Body of pancreas (tissue), 4 donors: ENCODE measurements at regions not wholly inside any gene's neighbourhood (a gene's known extent, or its start where the extent isn't known, plus 50 kb on each side); places are given as distances from the start of the nearest gene placed in this dataset.
A peak's percentile ranks its signal among the peaks of the same experiment; 100 is the strongest.

Experiments used
- ATAC-seq: fragments of 150-250 bp; one replicate; pipeline ENCODE4 v1.9.1; 2016
- DNase-seq, 4 donors: peaks; one replicate each; pipeline ENCODE4 v3.0.0-alpha.2; 2019
- H3K27ac ChIP-seq, 4 donors: fragments of 200-600 bp; sonication (generic); 1 replicate in 3 of 4; 2 replicates in 1 of 4; pipeline versions ENCODE4 v1.5.1 to v1.6.1; 2016 to 2019; ENCODE audit warnings: mild to moderate bottlenecking in 1 of 4, mixed read lengths in 1 of 4, moderate library complexity in 1 of 4
- H3K27me3 ChIP-seq, 2 donors: fragments of 200-600 bp; sonication (generic); one replicate each; pipeline ENCODE4 v1.6.0; 2016; ENCODE audit warnings: mild to moderate bottlenecking in 1 of 2
- H3K36me3 ChIP-seq, 2 donors: fragments of 200-600 bp; sonication (generic); replicated peaks in 1 of 2; 2 replicates each; pipeline ENCODE4 v1.5.1; 2016; ENCODE audit warnings: low read depth in 2 of 2; ENCODE audit not compliant: insufficient read depth in 1 of 2
- H3K4me1 ChIP-seq: fragments of 200-600 bp; sonication (generic); one replicate; pipeline ENCODE4 v1.6.0; 2016
- H3K4me3 ChIP-seq, 2 donors: fragments of 200-600 bp; sonication (generic); 1 replicate in 1 of 2; 2 replicates in 1 of 2; pipeline ENCODE4 v1.5.1; 2016 to 2019
- H3K9me3 ChIP-seq, 3 donors: fragments of 200-600 bp; sonication (generic); 1 replicate in 2 of 3; 2 replicates in 1 of 3; pipeline ENCODE4 v1.5.1; 2016
- CTCF ChIP-seq, 7 experiments: fragments of 450-650 bp in 4 of 7; fragments of 200-600 bp in 3 of 7; sonication (generic) in 3 of 7; IDR thresholded peaks; one replicate each; pipeline ENCODE4 v1.5.1; 2016 to 2019; ENCODE audit warnings: antibody characterized with exemption in 7 of 7
- POLR2A ChIP-seq, 3 donors: fragments of 450-650 bp; IDR thresholded peaks; one replicate each; pipeline ENCODE4 v1.6.1; 2016; ENCODE audit warnings: antibody characterized with exemption in 3 of 3, mild to moderate bottlenecking in 2 of 3
- WGBS, 2 donors: methylation state at CpG; one replicate each; pipeline ENCODE4 v1.1.5; 2017; 5-methylcytosine and 5-hydroxymethylcytosine counted together
- intact Hi-C: fragments of 100-400 bp; cut with DNase I; formaldehyde crosslinking; loops from one replicate; pipeline ENCODE4 v1.15.1; 2023

DNA sequence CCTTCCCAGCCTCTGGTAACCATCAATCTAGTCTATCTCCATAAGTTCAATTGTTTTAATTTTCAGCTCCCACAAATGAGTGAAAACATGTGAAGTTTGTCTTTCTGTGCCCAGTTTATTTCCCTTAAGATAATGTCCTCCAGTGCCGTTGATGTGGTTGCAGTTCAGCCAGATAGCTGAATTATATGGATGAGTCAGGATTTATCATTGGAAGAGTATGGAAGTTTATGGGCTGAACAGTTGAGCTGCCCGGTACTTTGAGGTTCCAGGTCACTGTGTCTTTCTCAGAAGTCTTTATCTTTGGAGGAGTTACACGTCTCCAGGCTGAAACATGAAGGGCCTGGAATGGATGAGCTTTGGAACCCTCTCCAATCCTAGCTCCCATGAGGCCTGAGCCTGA, 120.1 kb downstream of the ASCL4 start:
- WGBS, 2 donors, result 43 to 53% methylated on average over 3 of the region's 3 CpGs
- ATAC-seq (no peak), DNase-seq (no peak)
- intact Hi-C loops, result no loop called here
- no peaks in the 10 kb centered on the region for H3K27me3 ChIP-seq
- no peak overlapping the region for H3K4me3 ChIP-seq
- no peaks in the 10 kb centered on the region for H3K36me3 ChIP-seq
- no peak for TF ChIP-seq POLR2A (IDR thresholded peaks at IDR 0.05)
- no peak for TF ChIP-seq CTCF (IDR thresholded peaks at IDR 0.05)
- no peaks in the 10 kb centered on the region for H3K4me1 ChIP-seq
- no peaks in the 10 kb centered on the region for H3K9me3 ChIP-seq
- no peak overlapping the region for H3K27ac ChIP-seq

DNA sequence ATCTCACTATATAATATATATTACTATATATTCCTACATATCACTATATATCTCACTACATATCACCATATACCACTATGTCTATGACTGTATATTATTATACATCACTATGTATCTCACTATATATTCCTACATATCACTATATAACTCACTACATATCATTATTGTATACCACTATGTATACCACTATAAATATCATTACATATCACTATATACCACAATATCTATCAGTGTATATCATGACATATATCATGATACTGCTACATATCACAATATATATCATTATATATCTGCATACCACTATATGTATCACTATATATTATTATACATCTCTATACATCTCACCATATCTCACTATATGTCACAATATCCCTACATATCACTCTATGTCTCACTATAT, 121.5 kb downstream of the ASCL4 start:
- H3K36me3 ChIP-seq, result no peaks in the 10 kb centered on the region
- no peak overlapping the region for H3K27ac ChIP-seq
- H3K4me1 ChIP-seq, result no peaks in the 10 kb centered on the region
- intact Hi-C loops, result no loop called here
- no peak for TF ChIP-seq CTCF (IDR thresholded peaks at IDR 0.05)
- no peak for TF ChIP-seq POLR2A (IDR thresholded peaks at IDR 0.05)
- no peak for DNase-seq
- H3K9me3 ChIP-seq, result no peaks in the 10 kb centered on the region
- ATAC-seq, result no peak
- no peak overlapping the region for H3K4me3 ChIP-seq
- H3K27me3 ChIP-seq, result no peaks in the 10 kb centered on the region

DNA sequence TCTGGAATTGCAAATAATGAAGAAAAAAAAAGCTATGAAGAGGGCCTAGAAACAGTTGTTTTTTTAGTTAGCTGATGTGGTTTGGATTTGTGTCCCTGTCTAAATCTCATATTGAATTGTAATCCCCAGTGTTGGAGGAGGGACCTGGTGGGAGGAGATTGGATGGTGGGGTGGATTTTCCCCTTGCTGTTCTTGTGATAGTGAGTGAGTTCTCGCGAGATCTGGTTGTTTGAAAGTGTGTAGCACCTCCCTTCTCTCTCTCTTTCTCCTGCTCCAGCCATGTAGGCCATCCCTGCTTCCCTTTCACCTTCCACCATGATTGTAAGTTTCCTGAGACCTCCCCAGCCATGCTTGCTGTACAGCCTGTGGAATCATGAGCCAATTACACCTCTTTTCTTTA, 126.1 kb downstream of the ASCL4 start:
- Histone ChIP-seq H3K27ac (no peak overlapping the region), H3K9me3 (no peaks in the 10 kb centered on the region), H3K27me3 (no peaks in the 10 kb centered on the region), H3K4me1 (peaks cover 8% of the 10 kb centered on the region), H3K4me3 (no peak overlapping the region), H3K36me3 (no peaks in the 10 kb centered on the region)
- WGBS, 2 donors, result 74 to 78% methylated on average over 2 of the region's 2 CpGs
- TF ChIP-seq POLR2A (IDR thresholded peaks at IDR 0.05) (no peak), CTCF (IDR thresholded peaks at IDR 0.05) (no peak)
- ATAC-seq (no peak), DNase-seq (no peak)
- intact Hi-C loops, result no loop called here

- H3K27me3 ChIP-seq, result no peaks in the 10 kb centered on the region
- H3K27ac ChIP-seq, result no peak overlapping the region
- TF ChIP-seq POLR2A (IDR thresholded peaks at IDR 0.05) (peak in 1 of 3 donors; percentile 35), CTCF (IDR thresholded peaks at IDR 0.05) (no peak)
- DNase-seq (peak; percentile 56 to 86 (median 74)), ATAC-seq (peak; percentile 84)
- H3K4me1 ChIP-seq, result peaks cover 8% of the 10 kb centered on the region
- H3K9me3 ChIP-seq, result no peaks in the 10 kb centered on the region
- H3K36me3 ChIP-seq, result no peaks in the 10 kb centered on the region
- intact Hi-C loops, result no loop called here
- 2 to 14% methylated on average over 11 to 46 of the region's 46 CpGs for WGBS, 2 donors
- no peak overlapping the region for H3K4me3 ChIP-seq
These were observed 129.0 kb downstream of the ASCL4 start for GRCh38 chr12:107903341-107904061.

GRCh38 chr12:107906707-107907106, 132.2 kb downstream of the ASCL4 start:
- no peak for ATAC-seq
- intact Hi-C loops, result no loop called here
- Histone ChIP-seq H3K27ac (no peak overlapping the region), H3K9me3 (no peaks in the 10 kb centered on the region), H3K4me3 (no peak overlapping the region), H3K36me3 (no peaks in the 10 kb centered on the region), H3K4me1 (peaks cover 8% of the 10 kb centered on the region), H3K27me3 (no peaks in the 10 kb centered on the region)
- TF ChIP-seq CTCF (IDR thresholded peaks at IDR 0.05) (no peak), POLR2A (IDR thresholded peaks at IDR 0.05) (no peak)
- WGBS, 2 donors, result 43 to 58% methylated on average over 4 of the region's 4 CpGs
- DNase-seq, result no peak
